ENCODE measurements at regions not wholly inside any gene's neighbourhood (a gene's known extent, or its start where the extent isn't known, plus 50 kb on each side); places are given as distances from the start of the nearest gene placed in this dataset.

GRCh38 chrX:4841216-4841745 lies 1127.8 kb upstream of the PRKX start:
- DNase-seq = no peak

- no peak for DNase-seq
Measured at GRCh38 chrX:4831574-4831973, 1118.1 kb upstream of the PRKX start.

GRCh38 chrX:4830880-4831557 lies 1117.6 kb upstream of the PRKX start:
- no peak for DNase-seq

- DNase-seq = no peak
Measured at GRCh38 chrX:4825550-4825949, 1112.1 kb upstream of the PRKX start.

- DNase-seq = no peak
Measured at GRCh38 chrX:4809571-4809970, 1096.1 kb upstream of the PRKX start.

- no peak for DNase-seq
Measured at GRCh38 chrX:4805502-4805901, 1092.1 kb upstream of the PRKX start.

- DNase-seq = no peak
Measured at GRCh38 chrX:4800756-4801155, 1087.3 kb upstream of the PRKX start.

- DNase-seq = no peak
Measured at GRCh38 chrX:4787971-4788370, 1074.5 kb upstream of the PRKX start.

GRCh38 chrX:4764888-4765287 lies 1051.4 kb upstream of the PRKX start:
- no peak for DNase-seq

GRCh38 chrX:4762196-4762595 lies 1048.7 kb upstream of the PRKX start:
- DNase-seq = no peak

- no peak for DNase-seq
Measured at GRCh38 chrX:4754878-4755604, 1041.6 kb upstream of the PRKX start.

- no peak for DNase-seq
Measured at GRCh38 chrX:4741024-4741423, 1027.6 kb upstream of the PRKX start.

- DNase-seq = no peak
Measured at GRCh38 chrX:4735299-4735698, 1021.9 kb upstream of the PRKX start.

- DNase-seq = no peak
Measured at GRCh38 chrX:4710618-4711433, 997.4 kb upstream of the PRKX start.

GRCh38 chrX:4708970-4709760 lies 995.7 kb upstream of the PRKX start:
- no peak for DNase-seq

GRCh38 chrX:4706961-4707360 lies 993.5 kb upstream of the PRKX start:
- no peak for DNase-seq

GRCh38 chrX:4690521-4690920 lies 977.1 kb upstream of the PRKX start:
- no peak for DNase-seq

GRCh38 chrX:4682636-4683035 lies 969.2 kb upstream of the PRKX start:
- DNase-seq = no peak

GRCh38 chrX:4675686-4676300 lies 962.3 kb upstream of the PRKX start:
- no peak for DNase-seq

GRCh38 chrX:4674028-4674782 lies 960.8 kb upstream of the PRKX start:
- DNase-seq = no peak

- no peak for DNase-seq
Measured at GRCh38 chrX:4671344-4671743, 957.9 kb upstream of the PRKX start.

GRCh38 chrX:4670606-4671005 lies 957.2 kb upstream of the PRKX start:
- no peak for DNase-seq

All from NCI-H1694 treated with DMSO at 0.1 percent for 48 hours (cell line).